Loucy (cell line): ENCODE measurements at regions not wholly inside any gene's neighbourhood (a gene's known extent, or its start where the extent isn't known, plus 50 kb on each side); places are given as distances from the start of the nearest gene placed in this dataset.

Experiments
- CTCF ChIP-seq: fragments of 200-600 bp; sonication (generic); conservative IDR thresholded peaks from 2 replicates; pipeline ENCODE4 v1.5.1; 2014; ENCODE audit warnings: mild to moderate bottlenecking, antibody characterized with exemption, low read length
- EZH2phosphoT487 ChIP-seq: fragments of 200-600 bp; IDR thresholded peaks from 2 replicates; pipeline ENCODE4 v1.6.1; 2018; ENCODE audit warnings: antibody characterized with exemption, mild to moderate bottlenecking, moderate library complexity, borderline replicate concordance

GRCh38 chr12:126397071-126397581, 1331.9 kb downstream of the AACS start:
- no peak for TF ChIP-seq CTCF
- no peak for TF ChIP-seq EZH2phosphoT487
